ENCODE measurements at regions not wholly inside any gene's neighbourhood (a gene's known extent, or its start where the extent isn't known, plus 50 kb on each side); places are given as distances from the start of the nearest gene placed in this dataset.
"Not testable (repeated sequence)": the region's sequence is repeated elsewhere in the genome, so short reads cannot be mapped to it uniquely, and the experiment has no call there.

DNA sequence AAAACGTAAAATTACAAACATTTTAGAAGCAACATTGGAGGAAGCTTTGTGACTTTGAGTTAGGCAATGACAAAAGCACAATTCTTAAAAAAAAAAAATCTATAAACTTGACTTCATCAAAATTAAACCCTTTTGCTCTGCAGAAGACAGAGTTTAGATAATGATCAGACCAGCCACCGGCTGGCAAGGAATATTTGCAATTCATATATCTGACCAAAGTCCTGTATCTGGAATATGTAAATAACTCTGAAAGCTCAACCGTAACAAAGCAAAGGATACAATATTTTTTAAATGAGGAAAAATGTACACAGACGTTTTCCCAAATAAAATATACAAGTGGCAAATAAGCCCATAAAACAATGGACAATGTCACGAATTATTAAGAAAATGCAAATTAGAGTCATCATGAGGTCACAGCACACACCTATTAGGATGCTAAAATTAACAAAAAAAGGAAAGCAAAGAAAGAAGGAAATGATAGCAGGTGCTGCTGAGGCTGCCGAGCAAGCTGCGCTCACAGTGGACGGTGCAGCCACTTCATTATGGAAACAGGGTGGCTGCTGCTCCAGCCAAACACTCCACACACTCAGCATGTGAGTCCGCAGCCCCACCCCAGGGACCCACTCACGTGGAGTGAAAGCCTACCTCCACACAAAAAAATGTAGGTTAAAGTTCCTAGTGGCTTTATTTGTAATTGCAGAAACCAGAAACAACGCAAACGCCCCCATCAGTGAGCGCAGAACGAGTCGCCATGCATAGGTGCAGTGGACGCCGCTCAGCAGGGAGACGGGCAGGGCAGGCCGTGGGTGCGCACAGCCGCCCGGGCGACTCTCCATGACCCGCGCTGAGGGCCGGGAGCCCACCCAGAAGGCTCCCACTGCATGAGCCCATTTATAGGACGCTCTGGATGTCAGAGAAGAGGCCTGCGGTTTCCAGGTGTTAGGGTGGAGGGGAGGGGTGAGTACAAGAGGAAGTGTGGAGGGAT, 375.4 kb downstream of the ADGRD1 start:
- FAIRE-seq, result peak; percentile 52
- intact Hi-C loops (cut with micrococcal nuclease), result loop anchor here (10.0 kb wide), 1 partner anchor 126 kb away; no protein-coding TSS in a partner anchor
- H3K27ac ChIP-seq (ENCODE audit: extremely low read depth, low read depth, low read length); H3K9me1 ChIP-seq (ENCODE audit: control insufficient read depth, insufficient read depth, low read length); in situ Hi-C loops (cut with MboI); H2AFZ ChIP-seq (ENCODE audit: low read depth, low read length); H3K9me3 ChIP-seq (replicated peaks; ENCODE audit: control insufficient read depth, insufficient read depth, low read depth, low read length); BruUV-seq (replicated peaks); ATAC-seq; H3K36me3 ChIP-seq (ENCODE audit: control insufficient read depth, insufficient read depth, low read length); CTCF ChIA-PET (ENCODE audit: low intra/inter-chr PET ratio); H3K79me2 ChIP-seq (ENCODE audit: control insufficient read depth, insufficient read depth, low read length); H3K4me2 ChIP-seq (ENCODE audit: insufficient read depth, low read length); H3K4me3 ChIP-seq; DNase-seq (ENCODE audit: extremely low read depth in 1 of 4, low spot score in 3 of 4); H3K9ac ChIP-seq (ENCODE audit: insufficient read depth in 1 of 2, low read depth in 2 of 2, low read length in 2 of 2); H4K20me1 ChIP-seq (replicated peaks; ENCODE audit: control insufficient read depth, insufficient read depth, low read length): not testable (repeated sequence)
- 18% methylated on average over 21 of the region's 28 CpGs for WGBS (ENCODE audit: insufficient coverage, low coverage, missing lambda C conversion rate)
- Histone ChIP-seq H3K27me3 (ENCODE audit: control insufficient read depth in 2 of 2, insufficient read depth in 2 of 2, low read length in 2 of 2) (peaks cover 0 to 11% of the 10 kb centered on the region in 2 experiments; a peak in 2 of 5 replicates), H3K4me1 (replicated peaks in 1 of 2; ENCODE audit: control insufficient read depth in 2 of 2, insufficient read depth in 2 of 2, low read length in 2 of 2) (peaks cover 0 to 10% of the 10 kb centered on the region in 2 experiments; a peak in 2 of 5 replicates)
- POLR2A ChIA-PET, result interaction anchor here (0.6 kb wide), 1 partner anchor 20 kb away, joined by 3 read pairs; no protein-coding TSS in a partner anchor

- no peaks in the 10 kb centered on the region for H3K9me3 ChIP-seq (replicated peaks; ENCODE audit: control insufficient read depth, insufficient read depth, low read depth, low read length)
- ChIA-PET POLR2A (interaction anchor here (0.6 to 0.7 kb wide), 2 partner anchors 16 to 21 kb away, joined by 3 read pairs; no protein-coding TSS in a partner anchor), CTCF (ENCODE audit: low intra/inter-chr PET ratio) (no interaction called here)
- in situ Hi-C loops (cut with MboI) (loop anchor here (5.0 kb wide), 1 partner anchor 297 kb away; no protein-coding TSS in a partner anchor), intact Hi-C loops (cut with micrococcal nuclease) (no loop called here)
- H3K9ac ChIP-seq (ENCODE audit: insufficient read depth in 1 of 2, low read depth in 2 of 2, low read length in 2 of 2), result no peak overlapping the region
- BruUV-seq (replicated peaks), result no TSS peak
- TF ChIP-seq RUNX1 (IDR thresholded peaks at IDR 0.05; ENCODE audit: low read depth) (no peak), HNRNPUL1 (IDR thresholded peaks at IDR 0.05; ENCODE audit: low read length) (no peak), HMGN3 (IDR thresholded peaks at IDR 0.05; ENCODE audit: borderline replicate concordance, extremely low read depth, insufficient read length, low read depth, low read length) (no peak), CAMTA2 (CRISPR knock-in tag; conservative IDR thresholded peaks at IDR 0.05) (no peak), PURB (CRISPR knock-in tag; IDR thresholded peaks at IDR 0.05; ENCODE audit: low read depth) (no peak), SPI1 (IDR thresholded peaks at IDR 0.05; ENCODE audit: borderline replicate concordance, low read depth, low read length) (peak; percentile 54; the same call in 1 of the 2 replicates), ZFP36 (IDR thresholded peaks at IDR 0.05; ENCODE audit: low read depth, low read length, partially characterized antibody) (peak; percentile 64), HES1 (IDR thresholded peaks at IDR 0.05; ENCODE audit: low read depth) (no peak)
- no peak for DNase-seq (ENCODE audit: extremely low read depth in 1 of 4, low spot score in 3 of 4)
- no peaks in the 10 kb centered on the region for H4K20me1 ChIP-seq (replicated peaks; ENCODE audit: control insufficient read depth, insufficient read depth, low read length)
- H3K9me1 ChIP-seq (ENCODE audit: control insufficient read depth, insufficient read depth, low read length), result no peaks in the 10 kb centered on the region
- H3K4me2 ChIP-seq (ENCODE audit: insufficient read depth, low read length), result no peak overlapping the region
- no peak overlapping the region for H3K4me3 ChIP-seq
- no peaks in the 10 kb centered on the region for H3K79me2 ChIP-seq (ENCODE audit: control insufficient read depth, insufficient read depth, low read length)
- no peaks in the 10 kb centered on the region for H3K36me3 ChIP-seq (ENCODE audit: control insufficient read depth, insufficient read depth, low read length)
- no peak overlapping the region for H2AFZ ChIP-seq (ENCODE audit: low read depth, low read length)
- no peak for ATAC-seq
- peaks cover 0 to 10% of the 10 kb centered on the region in 2 experiments; a peak in 2 of 5 replicates for H3K4me1 ChIP-seq (replicated peaks in 1 of 2; ENCODE audit: control insufficient read depth in 2 of 2, insufficient read depth in 2 of 2, low read length in 2 of 2)
- H3K27me3 ChIP-seq (ENCODE audit: control insufficient read depth in 2 of 2, insufficient read depth in 2 of 2, low read length in 2 of 2), result peaks cover 0 to 11% of the 10 kb centered on the region in 2 experiments; a peak in 2 of 5 replicates
- FAIRE-seq, result no peak
- H3K27ac ChIP-seq (ENCODE audit: extremely low read depth, low read depth, low read length), result no peak overlapping the region
- 4% methylated on average over 9 of the region's 9 CpGs for WGBS (ENCODE audit: insufficient coverage, low coverage, missing lambda C conversion rate)
These were observed 376.6 kb downstream of the ADGRD1 start for GRCh38 chr12:131330106-131330815.
